ENCODE measurements at regions not wholly inside any gene's neighbourhood (a gene's known extent, or its start where the extent isn't known, plus 50 kb on each side); places are given as distances from the start of the nearest gene placed in this dataset.

- Mint-ChIP-seq H3K4me1 (ENCODE audit: low read depth) (no peaks in the 10 kb centered on the region), H3K4me3 (ENCODE audit: low read depth) (no peak overlapping the region), H3K27ac (no peak overlapping the region), H3K36me3 (ENCODE audit: insufficient read depth) (no peaks in the 10 kb centered on the region), H3K9me3 (ENCODE audit: low read depth) (no peaks in the 10 kb centered on the region), H3K27me3 (no peaks in the 10 kb centered on the region)
- no peak for DNase-seq (ENCODE audit: low spot score, unreplicated experiment)
- TF ChIP-seq CTCF (IDR thresholded peaks at IDR 0.05; ENCODE audit: unreplicated experiment), result no peak
Observed at GRCh38 chr13:64934569-64935362, 2295.4 kb downstream of the PCDH9 start.

- TF ChIP-seq CTCF (IDR thresholded peaks at IDR 0.05; ENCODE audit: unreplicated experiment), result no peak
- no peaks in the 10 kb centered on the region for H3K27me3 Mint-ChIP-seq
- no peak overlapping the region for H3K4me3 Mint-ChIP-seq (ENCODE audit: low read depth)
- no peak for DNase-seq (ENCODE audit: low spot score, unreplicated experiment)
- no peaks in the 10 kb centered on the region for H3K4me1 Mint-ChIP-seq (ENCODE audit: low read depth)
- no peaks in the 10 kb centered on the region for H3K36me3 Mint-ChIP-seq (ENCODE audit: insufficient read depth)
- no peaks in the 10 kb centered on the region for H3K9me3 Mint-ChIP-seq (ENCODE audit: low read depth)
- no peak overlapping the region for H3K27ac Mint-ChIP-seq
Observed at GRCh38 chr13:64930636-64931035, 2299.5 kb downstream of the PCDH9 start.

GRCh38 chr13:64928696-64929499 is 2301.2 kb downstream of the PCDH9 start:
- Mint-ChIP-seq H3K27ac (no peak overlapping the region), H3K4me3 (ENCODE audit: low read depth) (no peak overlapping the region), H3K36me3 (ENCODE audit: insufficient read depth) (no peaks in the 10 kb centered on the region), H3K9me3 (ENCODE audit: low read depth) (no peaks in the 10 kb centered on the region), H3K4me1 (ENCODE audit: low read depth) (no peaks in the 10 kb centered on the region), H3K27me3 (no peaks in the 10 kb centered on the region)
- no peak for DNase-seq (ENCODE audit: low spot score, unreplicated experiment)
- TF ChIP-seq CTCF (IDR thresholded peaks at IDR 0.05; ENCODE audit: unreplicated experiment), result no peak

GRCh38 chr13:64925727-64926126 is 2304.4 kb downstream of the PCDH9 start:
- no peak for DNase-seq (ENCODE audit: low spot score, unreplicated experiment)
- Mint-ChIP-seq H3K27ac (no peak overlapping the region), H3K4me3 (ENCODE audit: low read depth) (no peak overlapping the region), H3K36me3 (ENCODE audit: insufficient read depth) (no peaks in the 10 kb centered on the region), H3K27me3 (no peaks in the 10 kb centered on the region), H3K9me3 (ENCODE audit: low read depth) (no peaks in the 10 kb centered on the region), H3K4me1 (ENCODE audit: low read depth) (no peaks in the 10 kb centered on the region)
- no peak for TF ChIP-seq CTCF (IDR thresholded peaks at IDR 0.05; ENCODE audit: unreplicated experiment)

- no peaks in the 10 kb centered on the region for H3K27me3 Mint-ChIP-seq
- no peaks in the 10 kb centered on the region for H3K36me3 Mint-ChIP-seq (ENCODE audit: insufficient read depth)
- no peak overlapping the region for H3K27ac Mint-ChIP-seq
- H3K9me3 Mint-ChIP-seq (ENCODE audit: low read depth), result no peaks in the 10 kb centered on the region
- peak; percentile 51 for DNase-seq (ENCODE audit: low spot score, unreplicated experiment)
- H3K4me3 Mint-ChIP-seq (ENCODE audit: low read depth), result no peak overlapping the region
- H3K4me1 Mint-ChIP-seq (ENCODE audit: low read depth), result no peaks in the 10 kb centered on the region
- TF ChIP-seq CTCF (IDR thresholded peaks at IDR 0.05; ENCODE audit: unreplicated experiment), result no peak
Observed at GRCh38 chr13:64925284-64925683, 2304.9 kb downstream of the PCDH9 start.
